A673 (cell line): ENCODE measurements at regions not wholly inside any gene's neighbourhood (a gene's known extent, or its start where the extent isn't known, plus 50 kb on each side); places are given as distances from the start of the nearest gene placed in this dataset.

Experiments used
- CTCF ChIP-seq: fragments of 300-800, 200-600 bp; sonication (generic); conservative IDR thresholded peaks from 2 replicates; pipeline ENCODE4 v1.5.1; 2017; ENCODE audit warnings: low read depth, mild to moderate bottlenecking, antibody characterized with exemption, low read length, moderate library complexity, mixed read lengths
- EZH2 ChIP-seq: fragments of 200-600 bp; sonication (generic); IDR thresholded peaks from 2 replicates; pipeline ENCODE4 v1.6.1; 2017; ENCODE audit warnings: borderline replicate concordance, low read depth, mild to moderate bottlenecking, mixed read lengths, antibody characterized with exemption, low read length; ENCODE audit not compliant: poor library complexity, severe bottlenecking

- no peak for TF ChIP-seq CTCF
- TF ChIP-seq EZH2 = no peak
Measured at GRCh38 chr7:26479581-26479980, 187.9 kb downstream of the SNX10 start.
